ENCODE measurements at regions not wholly inside any gene's neighbourhood (a gene's known extent, or its start where the extent isn't known, plus 50 kb on each side); places are given as distances from the start of the nearest gene placed in this dataset.

- Histone ChIP-seq H3K27me3 (ENCODE audit: low read depth) (no peaks in the 10 kb centered on the region), H3K36me3 (no peaks in the 10 kb centered on the region), H3K4me1 (no peaks in the 10 kb centered on the region), H3K27ac (no peak overlapping the region), H3K9me3 (no peaks in the 10 kb centered on the region), H3K4me3 (no peak overlapping the region)
- no peak for TF ChIP-seq CTCF (IDR thresholded peaks at IDR 0.05)
- intact Hi-C loops (cut with DNase I), result no loop called here
- DNase-seq, result no peak
- ATAC-seq, result no peak
These were observed 310.6 kb downstream of the DIRAS2 start for GRCh38 chr9:90331826-90332575.

- intact Hi-C loops (cut with DNase I), result no loop called here
- no peak for DNase-seq
- TF ChIP-seq CTCF (IDR thresholded peaks at IDR 0.05), result no peak
- Histone ChIP-seq H3K4me3 (no peak overlapping the region), H3K9me3 (no peaks in the 10 kb centered on the region), H3K27me3 (ENCODE audit: low read depth) (no peaks in the 10 kb centered on the region), H3K4me1 (no peaks in the 10 kb centered on the region), H3K27ac (no peak overlapping the region), H3K36me3 (no peaks in the 10 kb centered on the region)
- no peak for ATAC-seq
These were observed 309.4 kb downstream of the DIRAS2 start for GRCh38 chr9:90333226-90333625.

DNA sequence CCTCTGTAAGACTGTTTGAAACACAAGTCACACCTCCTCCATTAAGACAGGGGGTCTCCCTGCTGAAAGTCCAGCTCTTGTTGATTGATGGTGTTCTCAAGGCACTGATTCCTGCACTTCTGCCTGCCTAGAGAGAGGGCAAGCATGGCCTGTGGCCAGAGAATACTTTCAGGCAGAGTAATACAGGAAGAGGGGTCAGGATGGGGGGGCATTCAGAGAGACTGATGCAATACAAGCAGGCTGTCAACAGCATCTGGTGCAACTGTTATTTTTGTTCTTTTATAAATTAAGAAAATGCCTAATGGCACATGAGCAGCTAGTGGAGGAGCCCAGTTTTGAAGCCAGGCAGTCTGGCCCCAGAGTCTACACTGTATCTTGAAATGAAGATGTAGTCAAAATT is 302.2 kb downstream of the DIRAS2 start:
- intact Hi-C loops (cut with DNase I), result no loop called here
- DNase-seq (no peak), ATAC-seq (no peak)
- TF ChIP-seq CTCF (IDR thresholded peaks at IDR 0.05), result no peak
- no peaks in the 10 kb centered on the region for H3K4me1 ChIP-seq
- H3K9me3 ChIP-seq, result no peaks in the 10 kb centered on the region
- H3K36me3 ChIP-seq, result no peaks in the 10 kb centered on the region
- no peak overlapping the region for H3K4me3 ChIP-seq
- H3K27me3 ChIP-seq (ENCODE audit: low read depth), result no peaks in the 10 kb centered on the region
- no peak overlapping the region for H3K27ac ChIP-seq

GRCh38 chr9:90342607-90343006 is 300.0 kb downstream of the DIRAS2 start:
- no peak for TF ChIP-seq CTCF (IDR thresholded peaks at IDR 0.05)
- Histone ChIP-seq H3K36me3 (no peaks in the 10 kb centered on the region), H3K27ac (no peak overlapping the region), H3K9me3 (no peaks in the 10 kb centered on the region), H3K4me1 (no peaks in the 10 kb centered on the region), H3K27me3 (ENCODE audit: low read depth) (no peaks in the 10 kb centered on the region), H3K4me3 (no peak overlapping the region)
- intact Hi-C loops (cut with DNase I), result no loop called here
- ATAC-seq (no peak), DNase-seq (no peak)

- intact Hi-C loops (cut with DNase I), result no loop called here
- ATAC-seq, result no peak
- no peak for DNase-seq
- Histone ChIP-seq H3K4me1 (no peaks in the 10 kb centered on the region), H3K9me3 (no peaks in the 10 kb centered on the region), H3K27me3 (ENCODE audit: low read depth) (no peaks in the 10 kb centered on the region), H3K4me3 (no peak overlapping the region), H3K36me3 (no peaks in the 10 kb centered on the region), H3K27ac (no peak overlapping the region)
- no peak for TF ChIP-seq CTCF (IDR thresholded peaks at IDR 0.05)
These were observed 299.3 kb downstream of the DIRAS2 start for GRCh38 chr9:90343366-90343765.

Data from lower lobe of right lung (tissue), 2 donors.